ENCODE measurements at regions not wholly inside any gene's neighbourhood (a gene's known extent, or its start where the extent isn't known, plus 50 kb on each side); places are given as distances from the start of the nearest gene placed in this dataset.

DNA sequence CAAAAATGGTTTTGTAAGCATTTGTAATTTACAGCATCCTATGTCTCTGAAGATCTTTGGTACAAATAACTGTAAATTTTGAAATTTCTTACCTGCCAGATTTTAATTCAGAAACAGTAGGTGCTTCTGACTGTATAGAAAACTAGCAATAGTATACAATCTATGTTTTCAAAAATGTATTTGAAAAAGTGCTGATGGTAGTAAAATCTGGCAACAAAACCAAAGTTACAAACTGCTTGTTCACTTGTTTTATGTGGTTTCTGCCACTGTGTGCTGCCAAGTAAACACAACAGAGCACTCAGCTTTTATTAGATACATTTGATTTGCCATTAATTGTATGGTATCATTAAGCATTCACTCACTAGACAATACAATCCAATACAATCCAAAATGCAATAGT, 206.1 kb downstream of the CPE start:
- TF ChIP-seq EGR1 (IDR thresholded peaks at IDR 0.05; ENCODE audit: low read depth) (no peak), POLR2A (IDR thresholded peaks at IDR 0.05; ENCODE audit: borderline replicate concordance, extremely low read depth, insufficient read depth, insufficient read length) (no peak), POLR2AphosphoS5 (IDR thresholded peaks at IDR 0.05; ENCODE audit: low read depth, low read length) (no peak)
- TF ChIP-seq, protein P1, sequence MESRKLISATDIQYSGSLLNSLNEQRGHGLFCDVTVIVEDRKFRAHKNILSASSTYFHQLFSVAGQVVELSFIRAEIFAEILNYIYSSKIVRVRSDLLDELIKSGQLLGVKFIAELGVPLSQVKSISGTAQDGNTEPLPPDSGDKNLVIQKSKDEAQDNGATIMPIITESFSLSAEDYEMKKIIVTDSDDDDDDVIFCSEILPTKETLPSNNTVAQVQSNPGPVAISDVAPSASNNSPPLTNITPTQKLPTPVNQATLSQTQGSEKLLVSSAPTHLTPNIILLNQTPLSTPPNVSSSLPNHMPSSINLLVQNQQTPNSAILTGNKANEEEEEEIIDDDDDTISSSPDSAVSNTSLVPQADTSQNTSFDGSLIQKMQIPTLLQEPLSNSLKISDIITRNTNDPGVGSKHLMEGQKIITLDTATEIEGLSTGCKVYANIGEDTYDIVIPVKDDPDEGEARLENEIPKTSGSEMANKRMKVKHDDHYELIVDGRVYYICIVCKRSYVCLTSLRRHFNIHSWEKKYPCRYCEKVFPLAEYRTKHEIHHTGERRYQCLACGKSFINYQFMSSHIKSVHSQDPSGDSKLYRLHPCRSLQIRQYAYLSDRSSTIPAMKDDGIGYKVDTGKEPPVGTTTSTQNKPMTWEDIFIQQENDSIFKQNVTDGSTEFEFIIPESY (IDR thresholded peaks at IDR 0.05; ENCODE audit: extremely low read depth, insufficient replicate concordance, low read length) = no peak
- TF ChIP-seq, protein P2, sequence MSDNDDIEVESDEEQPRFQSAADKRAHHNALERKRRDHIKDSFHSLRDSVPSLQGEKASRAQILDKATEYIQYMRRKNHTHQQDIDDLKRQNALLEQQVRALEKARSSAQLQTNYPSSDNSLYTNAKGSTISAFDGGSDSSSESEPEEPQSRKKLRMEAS (IDR thresholded peaks at IDR 0.05) = no peak
- TF ChIP-seq, protein P3, sequence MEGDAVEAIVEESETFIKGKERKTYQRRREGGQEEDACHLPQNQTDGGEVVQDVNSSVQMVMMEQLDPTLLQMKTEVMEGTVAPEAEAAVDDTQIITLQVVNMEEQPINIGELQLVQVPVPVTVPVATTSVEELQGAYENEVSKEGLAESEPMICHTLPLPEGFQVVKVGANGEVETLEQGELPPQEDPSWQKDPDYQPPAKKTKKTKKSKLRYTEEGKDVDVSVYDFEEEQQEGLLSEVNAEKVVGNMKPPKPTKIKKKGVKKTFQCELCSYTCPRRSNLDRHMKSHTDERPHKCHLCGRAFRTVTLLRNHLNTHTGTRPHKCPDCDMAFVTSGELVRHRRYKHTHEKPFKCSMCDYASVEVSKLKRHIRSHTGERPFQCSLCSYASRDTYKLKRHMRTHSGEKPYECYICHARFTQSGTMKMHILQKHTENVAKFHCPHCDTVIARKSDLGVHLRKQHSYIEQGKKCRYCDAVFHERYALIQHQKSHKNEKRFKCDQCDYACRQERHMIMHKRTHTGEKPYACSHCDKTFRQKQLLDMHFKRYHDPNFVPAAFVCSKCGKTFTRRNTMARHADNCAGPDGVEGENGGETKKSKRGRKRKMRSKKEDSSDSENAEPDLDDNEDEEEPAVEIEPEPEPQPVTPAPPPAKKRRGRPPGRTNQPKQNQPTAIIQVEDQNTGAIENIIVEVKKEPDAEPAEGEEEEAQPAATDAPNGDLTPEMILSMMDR (IDR thresholded peaks at IDR 0.05 in 2 of 3, conservative IDR thresholded peaks at IDR 0.05 in 1 of 3; ENCODE audit: borderline replicate concordance in 1 of 3, insufficient read depth in 1 of 3, low read depth in 2 of 3, low read length in 2 of 3) = no peak
